Transverse colon (tissue), 4 donors: ENCODE measurements at regions not wholly inside any gene's neighbourhood (a gene's known extent, or its start where the extent isn't known, plus 50 kb on each side); places are given as distances from the start of the nearest gene placed in this dataset.

ENCODE experiments used
- DNase-seq: peaks from one replicate; pipeline ENCODE4 v3.0.0-alpha.2; 2019
- H3K27ac ChIP-seq, 4 donors: fragments of 200-600 bp; sonication (generic); 2 replicates each; pipeline ENCODE4 v1.5.1; 2016 to 2018; ENCODE audit warnings: inconsistent platforms in 4 of 4
- H3K27me3 ChIP-seq: fragments of 200-600 bp; sonication (generic); 2 replicates; pipeline ENCODE4 v1.5.1; 2017; ENCODE audit warnings: inconsistent platforms
- H3K36me3 ChIP-seq, 4 donors: fragments of 200-600 bp; sonication (generic); 2 replicates each; pipeline ENCODE4 v1.5.1; 2017 to 2019; ENCODE audit warnings: inconsistent platforms in 4 of 4
- H3K4me1 ChIP-seq, 4 donors: fragments of 200-600 bp; sonication (generic); 2 replicates each; pipeline ENCODE4 v1.5.1; 2017 to 2020; ENCODE audit warnings: inconsistent platforms in 4 of 4
- H3K4me3 ChIP-seq, 4 donors: fragments of 200-600 bp; sonication (generic); 1 replicate in 1 of 4; 2 replicates in 3 of 4; pipeline versions ENCODE4 v1.5.1 to v1.6.1; 2017 to 2019; ENCODE audit warnings: inconsistent platforms in 4 of 4
- H3K9me3 ChIP-seq, 2 donors: fragments of 200-600 bp; sonication (generic); 2 replicates each; pipeline ENCODE4 v1.5.1; 2017 to 2019; ENCODE audit warnings: inconsistent platforms in 2 of 2
- EP300 ChIP-seq: sonication (generic); formaldehyde crosslinking; IDR thresholded peaks from one replicate; pipeline ENCODE4 v1.6.1; 2017; ENCODE audit warnings: antibody characterized with exemption, low read depth
- POLR2A ChIP-seq: fragments of 450-650 bp; IDR thresholded peaks from one replicate; pipeline ENCODE4 v1.6.1; 2016; ENCODE audit warnings: antibody characterized with exemption, mild to moderate bottlenecking, moderate library complexity
- POLR2AphosphoS5 ChIP-seq, 3 donors: sonication (generic); formaldehyde crosslinking; IDR thresholded peaks; one replicate each; pipeline ENCODE4 v1.6.1; 2016; ENCODE audit warnings: antibody characterized with exemption in 3 of 3
- WGBS, 2 donors: methylation state at CpG; one replicate each; pipeline ENCODE4 v1.1.5; 2018; ENCODE audit warnings: low coverage in 1 of 2; 5-methylcytosine and 5-hydroxymethylcytosine counted together
- in situ Hi-C, 4 donors: fragments of 200-750 bp; cut with MboI; loops; one replicate each; pipeline versions ENCODE4 v1.15.0 to v1.15.1; 2017; ENCODE audit warnings: low sequenced_read_pairs in 3 of 4, low pct_ligation_motif_present in 1 of 4, low pct_unique_long_range_greater_than_20kb in 1 of 4
- intact Hi-C: fragments of 100-400 bp; cut with DNase I; formaldehyde crosslinking; loops from one replicate; pipeline ENCODE4 v1.15.1; 2023; ENCODE audit warnings: low total_unique reads
- TF ChIP-seq, protein P1 (sequence below), 5 experiments: fragments of 200-600 bp in 3 of 5; fragments of 450-650 bp in 2 of 5; sonication (generic) in 3 of 5; IDR thresholded peaks; 1 replicate in 2 of 5; 2 replicates in 3 of 5; pipeline ENCODE4 v1.5.1; 2016 to 2017; ENCODE audit warnings: antibody characterized with exemption in 5 of 5, inconsistent platforms in 3 of 5, mild to moderate bottlenecking in 2 of 5, moderate library complexity in 1 of 5

DNA sequence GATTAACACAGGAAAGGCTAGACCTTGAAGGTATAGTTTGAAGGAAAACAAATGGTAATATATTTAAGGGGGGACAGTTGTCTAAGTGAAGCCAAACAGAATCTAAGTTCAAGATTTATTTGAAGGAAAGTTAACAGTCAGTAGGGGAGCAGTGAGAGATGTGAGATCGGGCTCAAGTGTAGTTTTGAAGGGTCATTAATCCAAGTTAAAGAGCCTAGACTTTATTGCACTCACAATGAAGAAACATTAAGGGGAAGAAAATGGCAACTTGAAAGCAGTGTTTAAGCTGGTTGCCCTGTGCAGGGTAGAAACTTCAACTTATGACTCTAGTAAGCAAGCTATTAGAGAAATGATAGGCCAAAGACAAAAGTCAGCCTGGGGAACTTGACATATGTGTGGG, 1952.2 kb downstream of the PCDH7 start:
- in situ Hi-C loops: no loop called here
- H3K27ac ChIP-seq: no peak overlapping the region
- no peak for DNase-seq
- H3K27me3 ChIP-seq: no peaks in the 10 kb centered on the region
- no peak overlapping the region for H3K4me3 ChIP-seq
- 61% methylated on average over 1 of the region's 1 CpG; no CpG with 5 or more reads in 1 of the 2 donors for WGBS, 2 donors
- no peaks in the 10 kb centered on the region for H3K36me3 ChIP-seq
- H3K4me1 ChIP-seq: no peaks in the 10 kb centered on the region
- intact Hi-C loops: no loop called here
- H3K9me3 ChIP-seq: no peaks in the 10 kb centered on the region
- no peak for TF ChIP-seq POLR2A
- TF ChIP-seq, protein P1, sequence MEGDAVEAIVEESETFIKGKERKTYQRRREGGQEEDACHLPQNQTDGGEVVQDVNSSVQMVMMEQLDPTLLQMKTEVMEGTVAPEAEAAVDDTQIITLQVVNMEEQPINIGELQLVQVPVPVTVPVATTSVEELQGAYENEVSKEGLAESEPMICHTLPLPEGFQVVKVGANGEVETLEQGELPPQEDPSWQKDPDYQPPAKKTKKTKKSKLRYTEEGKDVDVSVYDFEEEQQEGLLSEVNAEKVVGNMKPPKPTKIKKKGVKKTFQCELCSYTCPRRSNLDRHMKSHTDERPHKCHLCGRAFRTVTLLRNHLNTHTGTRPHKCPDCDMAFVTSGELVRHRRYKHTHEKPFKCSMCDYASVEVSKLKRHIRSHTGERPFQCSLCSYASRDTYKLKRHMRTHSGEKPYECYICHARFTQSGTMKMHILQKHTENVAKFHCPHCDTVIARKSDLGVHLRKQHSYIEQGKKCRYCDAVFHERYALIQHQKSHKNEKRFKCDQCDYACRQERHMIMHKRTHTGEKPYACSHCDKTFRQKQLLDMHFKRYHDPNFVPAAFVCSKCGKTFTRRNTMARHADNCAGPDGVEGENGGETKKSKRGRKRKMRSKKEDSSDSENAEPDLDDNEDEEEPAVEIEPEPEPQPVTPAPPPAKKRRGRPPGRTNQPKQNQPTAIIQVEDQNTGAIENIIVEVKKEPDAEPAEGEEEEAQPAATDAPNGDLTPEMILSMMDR (IDR thresholded peaks at IDR 0.05): no peak
- TF ChIP-seq EP300: no peak
- TF ChIP-seq POLR2AphosphoS5 (IDR thresholded peaks at IDR 0.05): no peak

DNA sequence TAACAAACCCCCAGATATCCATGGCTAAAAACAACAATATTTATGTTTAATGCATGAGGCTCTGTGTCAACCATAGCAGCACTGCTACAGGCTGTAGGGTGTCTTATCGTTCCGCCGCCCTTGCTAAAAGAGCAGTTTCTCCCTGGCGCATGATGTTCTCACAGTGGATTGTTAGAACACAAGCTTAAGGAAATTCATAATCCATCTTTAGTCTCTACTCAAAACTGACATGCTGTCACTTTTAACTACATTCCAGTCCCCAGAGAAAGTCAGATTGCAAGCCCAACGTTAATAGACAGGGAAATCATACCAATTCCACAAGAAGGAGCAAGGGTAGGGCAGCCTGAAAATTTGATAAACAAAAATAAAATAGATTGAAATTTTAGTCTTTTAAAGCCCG, 1960.8 kb downstream of the PCDH7 start:
- H3K9me3 ChIP-seq: peaks cover 0 to 4% of the 10 kb centered on the region in 2 donors
- intact Hi-C loops: no loop called here
- WGBS, 2 donors: 75 to 86% methylated on average over 6 of the region's 6 CpGs
- in situ Hi-C loops: no loop called here
- DNase-seq: no peak
- no peaks in the 10 kb centered on the region for H3K4me1 ChIP-seq
- no peak overlapping the region for H3K4me3 ChIP-seq
- no peak for TF ChIP-seq EP300
- no peak for TF ChIP-seq POLR2AphosphoS5 (IDR thresholded peaks at IDR 0.05)
- no peak for TF ChIP-seq POLR2A
- TF ChIP-seq, protein P1 (IDR thresholded peaks at IDR 0.05): no peak
- H3K27me3 ChIP-seq: no peaks in the 10 kb centered on the region
- H3K27ac ChIP-seq: no peak overlapping the region
- no peaks in the 10 kb centered on the region for H3K36me3 ChIP-seq

DNA sequence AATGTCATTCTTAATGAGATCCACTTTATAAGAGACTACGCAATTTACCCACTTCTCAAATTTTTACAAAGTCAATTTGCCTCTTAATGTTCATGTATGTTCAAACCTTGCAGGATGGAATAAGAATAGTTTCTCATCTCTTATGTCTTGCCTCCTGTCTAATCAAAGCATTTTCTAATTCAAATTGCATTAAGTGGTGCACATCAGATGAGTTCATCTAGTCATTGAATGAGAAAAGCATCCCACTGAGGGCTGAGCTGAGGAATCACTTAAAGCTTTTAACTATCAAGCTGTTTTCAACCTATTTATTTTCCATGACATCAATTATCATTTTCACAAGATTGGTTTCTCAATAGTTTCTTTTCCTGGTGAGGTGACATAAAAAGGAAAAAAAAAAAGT, 1964.0 kb downstream of the PCDH7 start:
- in situ Hi-C loops: no loop called here
- Histone ChIP-seq H3K9me3 (no peaks in the 10 kb centered on the region), H3K36me3 (no peaks in the 10 kb centered on the region), H3K27me3 (no peaks in the 10 kb centered on the region), H3K4me1 (no peaks in the 10 kb centered on the region), H3K27ac (no peak overlapping the region), H3K4me3 (no peak overlapping the region)
- intact Hi-C loops: no loop called here
- no peak for DNase-seq
- TF ChIP-seq POLR2AphosphoS5 (IDR thresholded peaks at IDR 0.05): no peak
- TF ChIP-seq POLR2A: no peak
- TF ChIP-seq, protein P1 (IDR thresholded peaks at IDR 0.05): no peak
- no peak for TF ChIP-seq EP300
- 89 to 100% methylated on average over 1 of the region's 1 CpG for WGBS, 2 donors

DNA sequence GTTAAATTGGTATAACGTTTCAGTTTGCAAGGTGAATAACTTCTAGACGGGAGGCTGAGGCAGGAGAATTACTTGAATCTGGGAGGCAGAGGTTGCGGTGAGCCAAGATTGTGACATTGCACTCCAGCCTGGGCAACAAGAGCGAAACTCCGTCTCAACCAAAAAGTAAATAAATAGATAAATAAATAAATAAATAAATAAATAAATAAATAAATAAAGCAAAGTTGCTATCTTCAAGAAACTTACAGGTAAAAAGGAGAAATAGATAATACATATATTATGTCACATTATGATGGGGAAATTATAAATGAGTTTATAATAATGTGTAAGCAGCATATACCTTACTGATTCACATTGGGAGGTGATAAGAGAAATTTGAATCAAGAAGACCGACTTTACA, 1966.0 kb downstream of the PCDH7 start:
- in situ Hi-C loops: no loop called here
- 79 to 90% methylated on average over 3 to 6 of the region's 6 CpGs for WGBS, 2 donors
- DNase-seq: no peak
- intact Hi-C loops: no loop called here
- H3K27me3 ChIP-seq: no peaks in the 10 kb centered on the region
- H3K36me3 ChIP-seq: no peaks in the 10 kb centered on the region
- no peak overlapping the region for H3K27ac ChIP-seq
- TF ChIP-seq POLR2A (no peak), EP300 (no peak), POLR2AphosphoS5 (IDR thresholded peaks at IDR 0.05) (no peak)
- TF ChIP-seq, protein P1 (IDR thresholded peaks at IDR 0.05): no peak
- no peak overlapping the region for H3K4me3 ChIP-seq
- H3K9me3 ChIP-seq: no peaks in the 10 kb centered on the region
- no peaks in the 10 kb centered on the region for H3K4me1 ChIP-seq
